Spinal cord (tissue), 9 donors: ENCODE measurements at regions not wholly inside any gene's neighbourhood (a gene's known extent, or its start where the extent isn't known, plus 50 kb on each side); places are given as distances from the start of the nearest gene placed in this dataset.
"Not testable (repeated sequence)": the region's sequence is repeated elsewhere in the genome, so short reads cannot be mapped to it uniquely, and the experiment has no call there.

Source experiments
- DNase-seq, 6 donors: peaks; one replicate each; pipeline versions ENCODE4 v3.0.0 to v3.0.0-alpha.2; 2013 to 2015; ENCODE audit warnings: low spot score in 6 of 6, low read depth in 4 of 6
- H3K27ac ChIP-seq: one replicate; pipeline ENCODE4 v1.5.1; 2013; ENCODE audit warnings: low read depth, low read length, control low read depth
- H3K27me3 ChIP-seq: one replicate; pipeline ENCODE4 v1.6.1; 2013; ENCODE audit warnings: low read length; ENCODE audit not compliant: control insufficient read depth, insufficient read depth
- H3K36me3 ChIP-seq: one replicate; pipeline ENCODE4 v1.6.1; 2013; ENCODE audit warnings: low read length; ENCODE audit not compliant: control insufficient read depth, insufficient read depth
- H3K4me1 ChIP-seq: one replicate; pipeline ENCODE4 v1.6.1; 2013; ENCODE audit warnings: low read length; ENCODE audit not compliant: control insufficient read depth, insufficient read depth
- H3K4me3 ChIP-seq: one replicate; pipeline ENCODE4 v1.5.1; 2013; ENCODE audit warnings: low read depth, low read length, control low read depth
- H3K9me3 ChIP-seq: one replicate; pipeline ENCODE4 v1.6.1; 2013; ENCODE audit warnings: low read length; ENCODE audit not compliant: control insufficient read depth, insufficient read depth
- WGBS: methylation state at CpG from one replicate; pipeline ENCODE4 v1.1.5; 2013; ENCODE audit warnings: missing lambda C conversion rate; ENCODE audit not compliant: insufficient coverage; 5-methylcytosine and 5-hydroxymethylcytosine counted together
- donor health status: healthy.

GRCh38 chr12:129987841-129988240 lies 84.0 kb upstream of the TMEM132D start:
- H3K4me1 ChIP-seq: peaks cover 5% of the 10 kb centered on the region
- DNase-seq: no peak
- H3K4me3 ChIP-seq: no peak overlapping the region
- H3K36me3 ChIP-seq: no peaks in the 10 kb centered on the region
- H3K9me3 ChIP-seq: peaks cover 2% of the 10 kb centered on the region
- no peaks in the 10 kb centered on the region for H3K27me3 ChIP-seq
- H3K27ac ChIP-seq: no peak overlapping the region
- 70% methylated on average over 2 of the region's 5 CpGs for whole genome bisulfite sequencing

GRCh38 chr12:129994634-129995033 lies 90.8 kb upstream of the TMEM132D start:
- no peaks in the 10 kb centered on the region for H3K36me3 ChIP-seq
- H3K27ac ChIP-seq: no peak overlapping the region
- no peak for DNase-seq
- WGBS: 95% methylated on average over 6 of the region's 8 CpGs
- peaks cover 3% of the 10 kb centered on the region for H3K9me3 ChIP-seq
- H3K27me3 ChIP-seq: no peaks in the 10 kb centered on the region
- H3K4me1 ChIP-seq: no peaks in the 10 kb centered on the region
- H3K4me3 ChIP-seq: no peak overlapping the region

- Histone ChIP-seq H3K27ac (no peak overlapping the region), H3K4me1 (no peaks in the 10 kb centered on the region), H3K36me3 (no peaks in the 10 kb centered on the region), H3K9me3 (peaks cover 3% of the 10 kb centered on the region), H3K4me3 (no peak overlapping the region), H3K27me3 (no peaks in the 10 kb centered on the region)
- no peak for DNase-seq
- WGBS: no CpG with 5 or more reads among the region's 5 CpGs
These were observed 93.4 kb upstream of the TMEM132D start for GRCh38 chr12:129997239-129997638.

GRCh38 chr12:130004310-130004877 lies 100.6 kb upstream of the TMEM132D start:
- not testable (repeated sequence) for H3K27me3 ChIP-seq, H3K4me1 ChIP-seq, H3K4me3 ChIP-seq, H3K36me3 ChIP-seq, DNase-seq, H3K9me3 ChIP-seq, H3K27ac ChIP-seq
- no CpG with 5 or more reads among the region's 4 CpGs for WGBS

GRCh38 chr12:130007771-130008170 lies 103.9 kb upstream of the TMEM132D start:
- no peaks in the 10 kb centered on the region for H3K36me3 ChIP-seq
- no peaks in the 10 kb centered on the region for H3K27me3 ChIP-seq
- no peaks in the 10 kb centered on the region for H3K9me3 ChIP-seq
- H3K4me1 ChIP-seq: no peaks in the 10 kb centered on the region
- WGBS: 93% methylated on average over 14 of the region's 15 CpGs
- H3K27ac ChIP-seq: no peak overlapping the region
- no peak overlapping the region for H3K4me3 ChIP-seq
- DNase-seq: no peak

- 73% methylated on average over 8 of the region's 10 CpGs for WGBS
- H3K4me1 ChIP-seq: no peaks in the 10 kb centered on the region
- no peak for DNase-seq
- peaks cover 2% of the 10 kb centered on the region for H3K27me3 ChIP-seq
- no peaks in the 10 kb centered on the region for H3K36me3 ChIP-seq
- H3K4me3 ChIP-seq: no peak overlapping the region
- H3K9me3 ChIP-seq: no peaks in the 10 kb centered on the region
- H3K27ac ChIP-seq: no peak overlapping the region
These were observed 104.4 kb upstream of the TMEM132D start for GRCh38 chr12:130008241-130008640.

GRCh38 chr12:130009961-130010360 lies 106.1 kb upstream of the TMEM132D start:
- Histone ChIP-seq H3K9me3 (no peaks in the 10 kb centered on the region), H3K4me1 (peaks cover 14% of the 10 kb centered on the region), H3K27me3 (peaks cover 5% of the 10 kb centered on the region), H3K4me3 (no peak overlapping the region), H3K36me3 (no peaks in the 10 kb centered on the region), H3K27ac (no peak overlapping the region)
- no peak for DNase-seq
- WGBS: 87% methylated on average over 15 of the region's 16 CpGs

GRCh38 chr12:130011611-130012385 lies 108.0 kb upstream of the TMEM132D start:
- no peak for DNase-seq
- H3K27me3 ChIP-seq: peaks cover 5% of the 10 kb centered on the region
- no peak overlapping the region for H3K4me3 ChIP-seq
- H3K9me3 ChIP-seq: no peaks in the 10 kb centered on the region
- H3K27ac ChIP-seq: no peak overlapping the region
- H3K36me3 ChIP-seq: no peaks in the 10 kb centered on the region
- 91% methylated on average over 7 of the region's 13 CpGs for WGBS
- H3K4me1 ChIP-seq: peaks cover 16% of the 10 kb centered on the region

- peak; percentile 65 to 96 (median 74) for DNase-seq
- WGBS: 14% methylated on average over 29 of the region's 36 CpGs
- Histone ChIP-seq H3K27me3 (peaks cover 5% of the 10 kb centered on the region), H3K9me3 (no peaks in the 10 kb centered on the region), H3K4me1 (peaks cover 27% of the 10 kb centered on the region), H3K36me3 (no peaks in the 10 kb centered on the region), H3K27ac (no peak overlapping the region), H3K4me3 (no peak overlapping the region)
These were observed 110.1 kb upstream of the TMEM132D start for GRCh38 chr12:130013771-130014484.

- Histone ChIP-seq H3K4me1 (peaks cover 27% of the 10 kb centered on the region), H3K4me3 (no peak overlapping the region), H3K9me3 (no peaks in the 10 kb centered on the region), H3K27ac (no peak overlapping the region), H3K27me3 (peaks cover 5% of the 10 kb centered on the region), H3K36me3 (no peaks in the 10 kb centered on the region)
- peak in 4 of 6 donors; percentile 28 to 76 (median 46) for DNase-seq
- 10% methylated on average over 7 of the region's 11 CpGs for WGBS
These were observed 110.6 kb upstream of the TMEM132D start for GRCh38 chr12:130014485-130014807.
